ENCODE measurements at regions not wholly inside any gene's neighbourhood (a gene's known extent, or its start where the extent isn't known, plus 50 kb on each side); places are given as distances from the start of the nearest gene placed in this dataset.
"Not testable (repeated sequence)": the region's sequence is repeated elsewhere in the genome, so short reads cannot be mapped to it uniquely, and the experiment has no call there.

DNA sequence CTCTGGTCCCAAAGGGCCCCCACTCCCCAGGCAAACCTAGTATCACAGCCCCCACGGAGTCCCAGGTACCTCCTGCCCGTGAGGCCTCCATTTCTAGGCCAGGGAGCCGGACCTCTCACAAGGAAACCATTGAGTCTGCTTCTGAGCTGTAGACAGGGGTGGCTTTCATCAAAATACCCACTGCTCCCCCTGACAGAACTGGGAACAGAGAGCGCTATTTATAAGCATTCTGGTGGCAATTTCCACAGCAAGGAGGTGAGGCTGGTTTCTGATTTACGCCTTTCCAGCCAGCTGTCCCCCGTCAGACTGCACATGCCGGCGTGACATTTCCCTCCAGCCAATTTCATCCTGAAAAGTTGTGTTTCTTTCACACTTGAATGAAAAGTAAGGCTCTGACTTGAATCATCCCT is 407.5 kb upstream of the PRKCQ start:
- POLR2A ChIA-PET = no interaction called here
- Mint-ChIP-seq H3K9me3 (no peaks in the 10 kb centered on the region), H3K27ac (no peak overlapping the region), H3K4me3 (no peak overlapping the region), H3K27me3 (peaks cover 0 to 4% (median 0%) of the 10 kb centered on the region in 5 donors), H3K4me1 (peaks cover 0 to 11% (median 7%) of the 10 kb centered on the region in 4 donors), H3K36me3 (peaks cover 0 to 8% (median 0%) of the 10 kb centered on the region in 3 donors)
- ATAC-seq = no peak
- DNase-seq = no peak

DNA sequence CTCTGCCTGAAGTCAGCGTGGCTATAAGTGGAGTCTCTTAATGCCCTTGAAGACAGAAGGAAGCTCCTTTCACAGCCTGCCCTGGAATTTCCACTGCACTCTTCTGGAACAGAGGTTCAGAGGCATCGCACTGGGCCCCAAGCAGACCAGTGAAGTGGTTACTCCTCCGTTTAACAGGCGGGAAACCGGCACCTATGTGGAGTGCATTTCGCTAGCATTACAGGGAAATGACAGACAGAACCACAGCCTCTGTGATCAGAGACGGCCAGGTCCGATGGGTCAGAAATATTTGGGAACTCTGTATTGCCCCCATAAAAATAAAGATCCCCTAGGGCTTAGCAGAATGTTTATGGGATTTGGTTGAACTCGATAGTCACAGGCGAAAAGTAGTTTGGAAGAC is 406.9 kb upstream of the PRKCQ start:
- POLR2A ChIA-PET = no interaction called here
- ATAC-seq (no peak), DNase-seq (no peak)
- peaks cover 0 to 8% (median 0%) of the 10 kb centered on the region in 3 donors for H3K36me3 Mint-ChIP-seq
- H3K4me3 Mint-ChIP-seq = no peak overlapping the region
- no peak overlapping the region for H3K27ac Mint-ChIP-seq
- peaks cover 0 to 4% (median 0%) of the 10 kb centered on the region in 5 donors for H3K27me3 Mint-ChIP-seq
- peaks cover 0 to 11% (median 7%) of the 10 kb centered on the region in 4 donors for H3K4me1 Mint-ChIP-seq
- H3K9me3 Mint-ChIP-seq = no peaks in the 10 kb centered on the region

DNA sequence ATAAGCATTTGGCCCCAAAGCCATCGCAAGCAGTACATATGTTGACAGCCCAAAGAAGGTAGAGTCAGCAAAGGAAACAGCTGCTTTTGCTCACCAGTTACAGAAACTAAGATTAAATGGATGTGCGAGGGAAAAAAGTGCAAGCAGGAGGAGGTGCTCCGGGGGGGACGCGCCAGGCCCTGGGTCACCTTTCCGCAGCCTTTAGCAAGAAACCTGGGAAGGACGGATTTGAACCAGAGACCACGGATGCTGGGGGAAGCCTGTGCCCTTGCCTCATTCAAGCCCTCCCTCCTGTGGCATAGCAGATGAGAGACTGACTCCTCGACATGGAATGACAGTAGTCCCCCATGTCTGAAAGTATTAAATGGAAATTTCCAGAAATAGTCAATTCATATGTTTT is 405.6 kb upstream of the PRKCQ start:
- Mint-ChIP-seq H3K4me1 (peaks cover 0 to 7% (median 2%) of the 10 kb centered on the region in 4 donors), H3K9me3 (no peaks in the 10 kb centered on the region), H3K27ac (no peak overlapping the region), H3K4me3 (no peak overlapping the region), H3K27me3 (peaks cover 0 to 3% (median under 1%) of the 10 kb centered on the region in 5 donors), H3K36me3 (peaks cover 0 to 8% (median 0%) of the 10 kb centered on the region in 3 donors)
- DNase-seq (no peak), ATAC-seq (no peak)
- POLR2A ChIA-PET = interaction anchor here (1.0 kb wide), 1 partner anchor 70 kb away, joined by 3 read pairs; no protein-coding TSS in a partner anchor

DNA sequence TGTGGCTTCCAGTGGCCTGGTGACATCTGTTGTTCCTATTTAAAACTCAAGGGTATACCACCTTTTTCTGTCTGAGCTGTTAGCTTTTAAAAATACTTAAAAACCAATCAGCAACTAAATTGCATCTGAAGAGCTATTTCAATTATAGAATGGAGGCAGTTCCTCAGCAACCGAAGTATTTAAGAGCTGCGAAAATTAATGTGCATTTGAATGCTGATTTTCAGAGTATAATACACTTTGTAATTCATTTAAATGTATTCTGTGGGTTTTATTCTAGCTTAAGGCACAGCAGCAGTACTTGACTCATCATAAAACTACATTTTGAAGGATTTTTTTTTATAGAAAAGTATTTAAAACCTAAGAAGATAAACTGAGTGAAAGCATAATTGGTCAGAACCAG is 404.9 kb upstream of the PRKCQ start:
- H3K4me3 Mint-ChIP-seq = no peak overlapping the region
- peaks cover 0 to 8% (median 0%) of the 10 kb centered on the region in 3 donors for H3K36me3 Mint-ChIP-seq
- no peak overlapping the region for H3K27ac Mint-ChIP-seq
- peaks cover 0 to 7% (median 3%) of the 10 kb centered on the region in 5 donors for H3K27me3 Mint-ChIP-seq
- POLR2A ChIA-PET = interaction anchor here (1.0 kb wide), 1 partner anchor 69 kb away, joined by 3 read pairs; no protein-coding TSS in a partner anchor
- no peak for ATAC-seq
- no peak for DNase-seq
- H3K4me1 Mint-ChIP-seq = peaks cover 0 to 8% (median 4%) of the 10 kb centered on the region in 4 donors
- no peaks in the 10 kb centered on the region for H3K9me3 Mint-ChIP-seq

DNA sequence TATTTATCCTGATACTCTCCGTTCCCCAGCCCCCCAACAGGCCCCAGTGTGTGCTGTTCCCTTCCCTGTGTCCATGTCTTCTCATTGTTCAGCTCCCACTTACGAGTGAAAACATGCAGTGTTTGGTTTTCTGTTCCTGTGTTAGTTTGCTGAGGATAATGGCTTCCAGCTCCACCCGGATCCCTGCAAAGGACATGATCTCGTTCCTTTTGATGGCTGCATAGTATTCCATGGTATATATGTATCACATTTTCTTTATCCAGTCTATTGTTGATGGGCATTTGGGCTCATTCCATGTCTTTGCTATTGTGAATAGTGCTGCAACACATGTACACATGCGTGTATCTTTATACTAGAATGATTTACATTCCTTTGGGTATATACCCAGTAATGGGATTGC is 403.9 kb upstream of the PRKCQ start:
- ATAC-seq, H3K36me3 Mint-ChIP-seq, DNase-seq, H3K27ac Mint-ChIP-seq, H3K9me3 Mint-ChIP-seq, POLR2A ChIA-PET, H3K4me3 Mint-ChIP-seq, H3K4me1 Mint-ChIP-seq, H3K27me3 Mint-ChIP-seq: not testable (repeated sequence)

DNA sequence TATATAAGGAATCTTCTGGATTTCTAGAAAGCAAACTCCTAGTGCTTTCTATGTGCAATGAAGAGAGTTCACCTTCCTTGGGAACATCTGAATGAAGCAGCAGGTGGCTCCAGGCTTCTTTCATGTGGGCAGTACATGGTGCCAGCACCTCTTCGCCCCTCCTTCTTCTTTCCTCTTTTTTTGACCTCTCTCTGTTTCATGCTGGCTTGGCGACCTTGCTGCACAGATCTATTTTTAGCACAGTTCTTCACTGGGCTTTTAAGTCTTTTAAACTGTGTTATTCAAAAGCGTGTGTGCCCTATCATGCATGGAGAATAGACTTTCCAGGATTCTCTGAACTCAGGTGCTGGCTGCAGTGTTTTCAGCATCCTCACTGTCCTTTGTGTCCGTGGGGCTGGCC is 400.3 kb upstream of the PRKCQ start:
- H3K9me3 Mint-ChIP-seq = no peaks in the 10 kb centered on the region
- DNase-seq (no peak), ATAC-seq (no peak)
- no peak overlapping the region for H3K27ac Mint-ChIP-seq
- H3K36me3 Mint-ChIP-seq = peaks cover 0 to 8% (median 0%) of the 10 kb centered on the region in 3 donors
- H3K4me3 Mint-ChIP-seq = no peak overlapping the region
- POLR2A ChIA-PET = no interaction called here
- H3K4me1 Mint-ChIP-seq = peaks cover 0 to 4% (median 4%) of the 10 kb centered on the region in 4 donors
- H3K27me3 Mint-ChIP-seq = peaks cover 6 to 24% (median 6%) of the 10 kb centered on the region in 5 donors

DNA sequence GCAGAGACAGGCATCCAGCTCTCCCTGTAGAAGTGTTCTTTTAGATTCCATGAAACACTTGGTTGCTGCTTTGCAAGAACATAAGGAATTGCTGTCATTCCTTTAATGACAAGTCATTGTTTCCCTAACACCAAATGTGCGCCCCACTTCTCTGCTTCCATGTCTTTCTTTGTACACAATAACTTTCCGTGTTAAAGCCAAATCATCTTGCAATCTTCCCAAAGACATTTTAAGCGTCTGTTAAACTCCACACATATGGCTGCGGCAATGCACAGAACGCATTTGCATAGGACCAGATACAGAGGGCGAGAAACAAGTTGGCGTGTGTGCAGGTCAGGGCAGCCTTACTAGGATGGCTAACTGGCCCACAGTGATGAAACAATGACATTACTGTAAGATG is 399.3 kb upstream of the PRKCQ start:
- peaks cover 0 to 10% (median 5%) of the 10 kb centered on the region in 4 donors for H3K4me1 Mint-ChIP-seq
- no peak overlapping the region for H3K27ac Mint-ChIP-seq
- ATAC-seq (no peak), DNase-seq (no peak)
- peaks cover 6 to 24% (median 6%) of the 10 kb centered on the region in 5 donors for H3K27me3 Mint-ChIP-seq
- POLR2A ChIA-PET = no interaction called here
- no peaks in the 10 kb centered on the region for H3K9me3 Mint-ChIP-seq
- peaks cover 0 to 8% (median 0%) of the 10 kb centered on the region in 3 donors for H3K36me3 Mint-ChIP-seq
- no peak overlapping the region for H3K4me3 Mint-ChIP-seq

DNA sequence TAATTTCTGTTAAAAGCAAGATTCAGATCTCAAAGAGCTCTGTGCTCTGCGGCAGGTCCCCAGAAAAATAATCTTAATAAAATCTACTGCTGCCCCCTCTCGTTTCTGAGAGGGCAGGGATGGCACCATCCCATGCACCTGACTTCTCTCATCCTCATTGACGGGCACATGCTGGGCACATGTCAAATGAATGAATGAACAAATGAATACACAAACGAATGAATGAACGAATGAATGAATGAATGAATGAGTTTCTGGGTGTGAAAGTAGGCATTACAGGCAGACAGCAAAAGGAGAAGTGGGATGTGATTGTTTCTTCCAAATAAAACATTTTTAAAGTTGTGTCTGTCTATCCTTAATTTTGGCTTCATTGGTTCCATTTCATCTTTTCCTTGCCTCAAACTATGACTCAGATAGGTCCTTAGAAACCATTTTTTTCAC is 398.1 kb upstream of the PRKCQ start:
- ATAC-seq (no peak), DNase-seq (no peak)
- peaks cover 0 to 1% (median 0%) of the 10 kb centered on the region in 3 donors for H3K36me3 Mint-ChIP-seq
- peaks cover 6 to 24% (median 6%) of the 10 kb centered on the region in 5 donors for H3K27me3 Mint-ChIP-seq
- H3K4me1 Mint-ChIP-seq = peaks cover 4 to 19% (median 13%) of the 10 kb centered on the region in 4 donors
- POLR2A ChIA-PET = no interaction called here
- H3K9me3 Mint-ChIP-seq = no peaks in the 10 kb centered on the region
- no peak overlapping the region for H3K4me3 Mint-ChIP-seq
- H3K27ac Mint-ChIP-seq = no peak overlapping the region

DNA sequence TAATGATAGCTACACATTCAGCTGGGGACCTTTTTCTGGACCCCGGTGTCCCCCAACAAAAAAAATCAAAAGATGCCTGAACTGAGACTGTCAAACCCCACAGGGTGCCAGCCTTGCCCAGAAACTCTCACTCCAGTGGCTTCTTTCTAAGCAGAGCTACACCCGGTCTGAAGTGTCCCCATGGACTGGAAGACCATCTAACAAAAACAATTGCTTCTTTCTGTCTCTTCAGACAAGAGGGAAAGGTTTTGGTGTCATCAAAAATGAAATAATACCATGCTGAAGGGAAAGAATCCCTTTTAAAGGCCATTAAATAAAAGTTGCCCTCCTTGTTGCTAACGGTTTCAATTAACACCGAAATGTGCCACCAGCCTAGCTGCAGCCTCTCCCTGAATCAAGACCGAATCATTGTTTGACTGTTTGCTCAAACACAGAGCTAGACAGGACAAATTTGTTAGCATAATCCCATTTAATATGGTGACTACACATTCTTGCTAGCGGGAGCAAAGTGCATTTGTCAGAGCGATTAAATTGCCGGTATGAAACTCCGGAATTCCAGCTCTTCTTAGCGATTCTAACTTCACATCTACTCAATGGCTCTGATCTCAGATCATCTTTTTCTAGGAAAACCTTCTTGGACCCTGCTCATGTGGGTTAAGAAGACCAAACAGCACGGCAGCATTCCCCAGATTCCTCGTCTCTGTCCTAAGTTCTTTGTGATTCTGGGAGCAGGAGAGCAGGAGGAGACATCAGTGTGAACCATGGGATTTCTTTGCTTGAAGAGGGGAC is 397.5 kb upstream of the PRKCQ start:
- no peak overlapping the region for H3K4me3 Mint-ChIP-seq
- ATAC-seq = no peak

DNA sequence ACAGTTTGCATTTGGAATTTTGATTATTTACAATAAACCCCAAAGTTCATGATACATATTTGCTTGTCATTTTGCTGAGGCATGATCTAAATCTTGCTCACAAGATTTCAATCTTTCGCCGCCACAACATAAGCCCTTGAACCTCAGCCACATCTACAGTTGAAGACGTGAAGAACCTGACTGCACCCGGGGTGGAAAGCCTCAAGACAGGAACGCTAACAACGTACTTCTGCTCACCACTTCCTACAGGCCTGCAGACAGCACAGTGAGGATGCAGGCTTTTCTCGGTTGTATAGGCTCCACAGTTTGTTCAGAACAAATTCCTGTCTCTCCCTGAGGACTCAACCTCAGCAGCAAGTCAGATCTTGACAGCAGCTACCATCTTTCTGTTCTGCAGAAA is 393.8 kb upstream of the PRKCQ start:
- peak; percentile 59 to 92 for ATAC-seq
- DNase-seq = peak in 5 of 10 donors; percentile 20 to 47 (median 27)
- POLR2A ChIA-PET = no interaction called here
- Mint-ChIP-seq H3K4me3 (no peak overlapping the region), H3K27me3 (peaks cover 0 to 15% (median 1%) of the 10 kb centered on the region in 5 donors), H3K4me1 (peaks cover 7 to 15% (median 9%) of the 10 kb centered on the region in 4 donors), H3K9me3 (no peaks in the 10 kb centered on the region), H3K27ac (peak overlapping the region in 2 of 10 donors; percentile 11 to 32), H3K36me3 (no peaks in the 10 kb centered on the region)

More for the DNA sequence above, 397.5 kb upstream of the PRKCQ start:
- no peak overlapping the region for H3K27ac Mint-ChIP-seq
- H3K4me1 Mint-ChIP-seq = peaks cover 4 to 19% (median 13%) of the 10 kb centered on the region in 4 donors
- peaks cover 6 to 24% (median 6%) of the 10 kb centered on the region in 5 donors for H3K27me3 Mint-ChIP-seq
- POLR2A ChIA-PET = no interaction called here
- H3K9me3 Mint-ChIP-seq = no peaks in the 10 kb centered on the region
- no peaks in the 10 kb centered on the region for H3K36me3 Mint-ChIP-seq
- no peak for DNase-seq

DNA sequence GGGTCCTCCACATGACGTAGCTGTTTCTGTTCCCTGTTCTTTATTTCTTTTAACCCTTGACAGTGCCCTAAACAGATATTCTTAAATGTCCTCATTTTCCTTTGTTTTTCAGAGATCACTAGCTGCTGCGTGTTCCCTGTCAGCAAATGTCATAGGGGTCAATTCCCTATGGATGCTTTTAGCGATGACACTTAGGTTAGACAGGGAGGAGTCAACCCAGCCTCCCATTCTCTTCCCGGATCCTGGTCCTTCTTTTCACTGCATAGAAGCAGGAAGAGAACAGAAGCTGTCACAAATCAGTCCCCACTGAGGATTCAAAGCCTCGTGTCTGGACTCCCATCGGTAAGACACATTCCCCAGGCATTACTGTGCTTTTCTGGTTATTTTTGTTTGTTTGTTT is 392.1 kb upstream of the PRKCQ start:
- POLR2A ChIA-PET = no interaction called here
- H3K27ac Mint-ChIP-seq = no peak overlapping the region

DNA sequence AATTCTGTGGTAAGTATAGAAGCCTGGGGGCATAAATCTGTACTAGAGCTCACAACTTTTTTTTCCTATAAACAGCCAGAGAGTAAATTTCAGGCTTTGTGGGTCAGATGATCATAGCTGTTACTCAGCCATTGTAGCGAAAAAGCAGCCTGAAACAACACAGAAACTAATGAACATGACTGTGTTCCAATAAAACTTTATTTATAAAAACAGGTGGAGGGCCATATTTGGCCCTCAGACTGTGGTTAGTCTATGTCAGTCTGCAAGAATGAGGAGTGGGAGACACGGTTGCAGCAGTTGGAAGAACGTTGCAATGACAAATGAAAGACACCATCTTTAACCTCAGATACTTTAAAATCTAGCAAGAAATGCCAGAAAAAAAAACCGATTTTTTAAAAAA is 389.6 kb upstream of the PRKCQ start:
- H3K4me3 Mint-ChIP-seq = no peak overlapping the region
- POLR2A ChIA-PET = interaction anchor here (0.6 kb wide), 1 partner anchor 17 kb away, joined by 4 read pairs; no protein-coding TSS in a partner anchor
- ATAC-seq = no peak
- no peak for DNase-seq
- peaks cover 0 to 6% (median 0%) of the 10 kb centered on the region in 5 donors for H3K27me3 Mint-ChIP-seq
- H3K4me1 Mint-ChIP-seq = peaks cover 7 to 12% (median 9%) of the 10 kb centered on the region in 4 donors
- H3K27ac Mint-ChIP-seq = no peak overlapping the region
- H3K9me3 Mint-ChIP-seq = no peaks in the 10 kb centered on the region
- no peaks in the 10 kb centered on the region for H3K36me3 Mint-ChIP-seq

More for the DNA sequence above, 392.1 kb upstream of the PRKCQ start:
- DNase-seq (no peak), ATAC-seq (no peak)
- H3K36me3 Mint-ChIP-seq = no peaks in the 10 kb centered on the region
- peaks cover 7 to 15% (median 9%) of the 10 kb centered on the region in 4 donors for H3K4me1 Mint-ChIP-seq
- H3K9me3 Mint-ChIP-seq = no peaks in the 10 kb centered on the region
- no peak overlapping the region for H3K4me3 Mint-ChIP-seq
- H3K27me3 Mint-ChIP-seq = peaks cover 0 to 6% (median 0%) of the 10 kb centered on the region in 5 donors

DNA sequence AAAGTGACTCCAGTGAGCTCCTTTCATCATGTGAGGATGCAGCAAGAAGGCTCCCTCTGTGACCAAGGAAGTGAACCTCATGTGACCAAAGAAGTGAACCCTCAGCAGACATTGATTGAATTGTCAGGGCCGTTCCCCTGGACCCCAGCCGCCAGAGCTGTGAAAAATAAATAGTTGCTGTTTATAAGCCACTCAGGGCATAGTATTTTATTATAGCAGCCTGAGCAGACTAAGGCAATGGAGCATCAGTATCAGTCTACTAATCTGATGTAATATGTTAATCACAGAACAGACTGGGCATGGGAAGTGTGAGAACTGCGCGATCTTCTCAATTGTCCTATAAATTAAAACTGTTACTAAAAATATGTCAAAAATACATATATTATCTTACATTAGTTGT is 384.5 kb upstream of the PRKCQ start:
- Mint-ChIP-seq H3K9me3 (no peaks in the 10 kb centered on the region), H3K27me3 (peaks cover 0 to 10% (median 1%) of the 10 kb centered on the region in 5 donors), H3K4me3 (no peak overlapping the region), H3K36me3 (no peaks in the 10 kb centered on the region), H3K4me1 (no peaks in the 10 kb centered on the region), H3K27ac (no peak overlapping the region)
- POLR2A ChIA-PET = no interaction called here
- ATAC-seq = no peak
- no peak for DNase-seq

All from naive thymus-derived CD8-positive, alpha-beta T cell (primary cell).